Spleen (tissue), 11 donors: ENCODE measurements at regions not wholly inside any gene's neighbourhood (a gene's known extent, or its start where the extent isn't known, plus 50 kb on each side); places are given as distances from the start of the nearest gene placed in this dataset.

Source experiments
- DNase-seq: peaks from one replicate; pipeline ENCODE4 v3.0.0-alpha.2; 2020
- H3K27ac ChIP-seq, 8 donors: fragments of 200-600 bp; sonication (generic) in 7 of 8; 1 replicate in 4 of 8; 2 replicates in 4 of 8; pipeline versions ENCODE4 v1.5.0 to v1.8.0; 2016 to 2021; ENCODE audit warnings: inconsistent platforms in 4 of 8, mild to moderate bottlenecking in 4 of 8, moderate library complexity in 1 of 8
- H3K27me3 ChIP-seq, 7 donors: fragments of 200-600 bp; sonication (generic) in 6 of 7; replicated peaks in 1 of 7; 1 replicate in 4 of 7; 2 replicates in 3 of 7; pipeline versions ENCODE4 v1.5.0 to v1.8.0; 2016 to 2021; ENCODE audit warnings: inconsistent platforms in 3 of 7, mild to moderate bottlenecking in 1 of 7
- H3K36me3 ChIP-seq, 6 donors: fragments of 200-600 bp; sonication (generic) in 5 of 6; 1 replicate in 4 of 6; 2 replicates in 2 of 6; pipeline versions ENCODE4 v1.5.0 to v1.8.0; 2016 to 2021; ENCODE audit warnings: inconsistent platforms in 2 of 6
- H3K4me1 ChIP-seq, 6 donors: fragments of 200-600 bp; sonication (generic) in 5 of 6; 1 replicate in 3 of 6; 2 replicates in 3 of 6; pipeline versions ENCODE4 v1.5.0 to v1.8.0; 2016 to 2021; ENCODE audit warnings: inconsistent platforms in 3 of 6
- H3K4me3 ChIP-seq, 8 donors: fragments of 200-600 bp; sonication (generic) in 7 of 8; 1 replicate in 4 of 8; 2 replicates in 4 of 8; pipeline versions ENCODE4 v1.5.0 to v1.8.0; 2016 to 2021; ENCODE audit warnings: inconsistent platforms in 4 of 8, mild to moderate bottlenecking in 4 of 8, moderate library complexity in 2 of 8
- H3K9me3 ChIP-seq, 8 donors: fragments of 200-600 bp; sonication (generic) in 7 of 8; 1 replicate in 4 of 8; 2 replicates in 4 of 8; pipeline versions ENCODE4 v1.5.0 to v1.8.0; 2016 to 2021; ENCODE audit warnings: inconsistent platforms in 4 of 8
- POLR2A ChIP-seq, 3 donors: fragments of 450-650 bp; IDR thresholded peaks; one replicate each; pipeline ENCODE4 v1.5.1; 2017; ENCODE audit warnings: antibody characterized with exemption in 3 of 3, mild to moderate bottlenecking in 1 of 3
- POLR2AphosphoS5 ChIP-seq, 3 donors: sonication (generic); formaldehyde crosslinking; IDR thresholded peaks; one replicate each; pipeline ENCODE4 v1.5.1; 2017; ENCODE audit warnings: antibody characterized with exemption in 3 of 3
- WGBS, 5 donors: extraction: QIAGEN DNeasy Blood & Tissue Kit in 3 of 5; methylation state at CpG; one replicate each; pipeline versions ENCODE4 v1.1.5 to v1.1.7; 2013 to 2018; 5-methylcytosine and 5-hydroxymethylcytosine counted together
- intact Hi-C: fragments of 100-400 bp; cut with DNase I; formaldehyde crosslinking; loops from one replicate; pipeline ENCODE4 v1.15.0; 2023; ENCODE audit warnings: low total_unique reads
- TF ChIP-seq, protein P1 (sequence below), 11 experiments: fragments of 200-600 bp in 7 of 11; fragments of 450-650 bp in 4 of 11; sonication (generic) in 4 of 11; IDR thresholded peaks in 8 of 11; conservative IDR thresholded peaks in 3 of 11; 1 replicate in 7 of 11; 2 replicates in 4 of 11; pipeline versions ENCODE4 v1.4.0 to v1.8.0; 2016 to 2021; ENCODE audit warnings: antibody characterized with exemption in 11 of 11, inconsistent platforms in 4 of 11, mild to moderate bottlenecking in 1 of 11
- donor health status: healthy with polysubstance abuse.
- donor health status: DM: no; HTN: no; CAD: no; lungs with moderate emphysema.
- donor health status: DM: no; HTN: no; CAD: no.
- donor health status: Bipolar disorder and iron deficiency.
- donor health status: healthy.
- donor health status: DM: no; HTN: no; CAD: no.
- donor health status: DM: yes; HTN: yes; CAD: no.

DNA sequence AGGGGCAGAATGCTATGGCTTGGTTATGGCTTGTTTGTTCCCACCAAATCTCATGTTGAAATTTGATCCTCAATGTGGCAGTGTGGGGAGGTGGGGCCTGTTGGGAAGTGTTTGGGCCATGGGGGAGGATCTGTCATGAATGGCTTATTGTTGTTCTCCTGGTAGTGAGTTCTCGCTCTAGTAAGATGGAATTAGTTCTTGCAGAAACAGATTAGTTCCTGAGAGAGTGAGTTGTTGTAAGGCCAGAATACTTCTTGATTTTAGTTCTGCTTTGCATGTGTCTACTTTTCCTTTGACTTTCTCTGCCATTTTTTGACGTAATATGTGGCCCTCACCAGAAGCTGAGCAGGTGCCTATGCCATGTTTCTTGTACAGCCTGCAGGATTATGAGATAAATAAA is 188.2 kb downstream of the KIF20B start:
- H3K4me1 ChIP-seq = peaks cover 0 to 40% (median 1%) of the 10 kb centered on the region in 6 donors
- H3K36me3 ChIP-seq = no peaks in the 10 kb centered on the region
- intact Hi-C loops = no loop called here
- WGBS, 5 donors = 62 to 71% (median 65%) methylated on average over 2 of the region's 2 CpGs
- no peak overlapping the region for H3K4me3 ChIP-seq
- peak overlapping the region; percentile 38 to 85 (median 72) for H3K27ac ChIP-seq
- DNase-seq = no peak
- no peaks in the 10 kb centered on the region for H3K9me3 ChIP-seq
- no peaks in the 10 kb centered on the region for H3K27me3 ChIP-seq
- TF ChIP-seq, protein P1, sequence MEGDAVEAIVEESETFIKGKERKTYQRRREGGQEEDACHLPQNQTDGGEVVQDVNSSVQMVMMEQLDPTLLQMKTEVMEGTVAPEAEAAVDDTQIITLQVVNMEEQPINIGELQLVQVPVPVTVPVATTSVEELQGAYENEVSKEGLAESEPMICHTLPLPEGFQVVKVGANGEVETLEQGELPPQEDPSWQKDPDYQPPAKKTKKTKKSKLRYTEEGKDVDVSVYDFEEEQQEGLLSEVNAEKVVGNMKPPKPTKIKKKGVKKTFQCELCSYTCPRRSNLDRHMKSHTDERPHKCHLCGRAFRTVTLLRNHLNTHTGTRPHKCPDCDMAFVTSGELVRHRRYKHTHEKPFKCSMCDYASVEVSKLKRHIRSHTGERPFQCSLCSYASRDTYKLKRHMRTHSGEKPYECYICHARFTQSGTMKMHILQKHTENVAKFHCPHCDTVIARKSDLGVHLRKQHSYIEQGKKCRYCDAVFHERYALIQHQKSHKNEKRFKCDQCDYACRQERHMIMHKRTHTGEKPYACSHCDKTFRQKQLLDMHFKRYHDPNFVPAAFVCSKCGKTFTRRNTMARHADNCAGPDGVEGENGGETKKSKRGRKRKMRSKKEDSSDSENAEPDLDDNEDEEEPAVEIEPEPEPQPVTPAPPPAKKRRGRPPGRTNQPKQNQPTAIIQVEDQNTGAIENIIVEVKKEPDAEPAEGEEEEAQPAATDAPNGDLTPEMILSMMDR (IDR thresholded peaks at IDR 0.05 in 8 of 11, conservative IDR thresholded peaks at IDR 0.05 in 3 of 11) = no peak
- TF ChIP-seq POLR2AphosphoS5 (IDR thresholded peaks at IDR 0.05) (no peak), POLR2A (IDR thresholded peaks at IDR 0.05) (no peak)

DNA sequence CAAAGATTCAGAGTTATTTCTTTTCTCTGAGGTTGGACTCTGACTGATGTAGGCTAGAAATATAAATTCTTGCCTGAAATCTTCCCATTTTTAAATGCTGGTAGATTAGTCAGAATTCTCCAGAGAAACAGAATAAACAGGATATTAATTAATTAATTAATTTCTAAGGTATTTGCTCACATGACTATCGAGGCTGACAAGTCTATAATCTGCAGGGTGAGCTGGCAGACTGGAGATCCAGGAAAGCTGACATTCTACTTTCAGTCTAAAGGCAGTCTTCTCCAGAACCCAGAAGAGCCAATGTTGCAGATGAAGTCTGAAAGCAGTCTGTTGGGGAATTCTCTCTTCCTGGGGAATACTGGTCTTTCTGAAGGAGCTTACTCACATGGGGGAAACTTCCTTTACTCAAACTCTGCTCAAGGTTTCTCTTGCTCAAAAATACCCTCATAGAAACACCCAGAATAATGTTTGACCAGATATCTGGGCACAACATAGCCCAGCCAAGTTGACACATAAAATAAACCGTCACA is 189.7 kb downstream of the KIF20B start:
- Histone ChIP-seq H3K9me3 (peaks cover 0 to 3% (median 0%) of the 10 kb centered on the region in 8 donors), H3K27ac (peak overlapping the region in 1 of 8 donors; percentile 33), H3K4me3 (no peak overlapping the region), H3K36me3 (no peaks in the 10 kb centered on the region), H3K4me1 (peaks cover 0 to 40% (median 1%) of the 10 kb centered on the region in 6 donors), H3K27me3 (no peaks in the 10 kb centered on the region)
- TF ChIP-seq POLR2A (IDR thresholded peaks at IDR 0.05) = no peak
- intact Hi-C loops = no loop called here
- DNase-seq = no peak
- 62 to 85% (median 74%) methylated on average over 2 of the region's 2 CpGs for WGBS, 5 donors

DNA sequence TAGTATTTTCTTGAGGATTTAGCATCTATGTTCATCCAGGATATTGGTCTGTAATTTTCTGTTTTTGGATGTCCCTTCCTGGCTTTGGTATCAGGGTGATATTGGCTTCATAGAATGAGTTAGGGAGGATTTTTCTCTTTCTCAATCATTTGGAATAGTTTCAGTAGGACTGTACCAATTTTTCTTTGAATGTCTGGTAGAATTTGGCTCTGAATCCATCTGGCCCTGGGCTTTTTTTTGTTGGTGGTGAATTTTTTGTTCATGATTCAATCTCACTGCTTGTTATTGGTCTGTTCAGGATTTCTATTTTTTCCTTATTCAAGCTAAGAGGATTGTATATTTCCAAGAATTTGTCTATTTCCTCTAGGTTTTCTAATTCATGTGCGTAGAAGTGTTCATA is 192.7 kb downstream of the KIF20B start:
- DNase-seq = no peak
- H3K4me3 ChIP-seq = no peak overlapping the region
- no peak overlapping the region for H3K27ac ChIP-seq
- peaks cover 0 to 20% (median 1%) of the 10 kb centered on the region in 6 donors for H3K4me1 ChIP-seq
- WGBS, 5 donors = 86 to 100% (median 91%) methylated on average over 1 of the region's 1 CpG
- H3K27me3 ChIP-seq = no peaks in the 10 kb centered on the region
- H3K36me3 ChIP-seq = no peaks in the 10 kb centered on the region
- TF ChIP-seq POLR2AphosphoS5 (IDR thresholded peaks at IDR 0.05) = no peak
- peaks cover 0 to 11% (median 0%) of the 10 kb centered on the region in 8 donors for H3K9me3 ChIP-seq
- intact Hi-C loops = no loop called here

DNA sequence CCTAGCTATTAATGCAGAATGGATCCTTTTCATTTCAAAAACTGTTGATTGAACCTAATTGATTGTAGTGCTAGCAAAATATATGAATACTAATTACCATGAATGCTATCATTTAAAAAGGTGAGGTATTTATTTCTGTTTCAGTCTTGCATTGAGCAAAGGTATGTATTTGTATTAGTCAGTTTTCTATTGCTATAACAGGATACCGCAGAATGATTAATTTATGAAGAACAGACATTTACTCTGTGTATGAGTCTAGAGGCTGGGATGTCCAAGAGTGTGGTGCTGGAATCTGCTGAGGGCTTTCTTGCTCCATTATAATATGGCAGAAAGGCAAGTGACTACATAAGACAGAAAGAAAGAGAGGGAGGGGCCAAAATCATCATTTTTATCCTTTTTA is 199.2 kb downstream of the KIF20B start:
- 70 to 90% (median 80%) methylated on average over 1 of the region's 1 CpG for WGBS, 5 donors
- intact Hi-C loops = no loop called here
- H3K27ac ChIP-seq = no peak overlapping the region
- no peak for DNase-seq
- no peaks in the 10 kb centered on the region for H3K4me1 ChIP-seq
- peaks cover 0 to 11% (median 0%) of the 10 kb centered on the region in 8 donors for H3K9me3 ChIP-seq
- H3K36me3 ChIP-seq = no peaks in the 10 kb centered on the region
- no peak overlapping the region for H3K4me3 ChIP-seq
- TF ChIP-seq, protein P1 (IDR thresholded peaks at IDR 0.05 in 8 of 11, conservative IDR thresholded peaks at IDR 0.05 in 3 of 11) = no peak
- no peak for TF ChIP-seq POLR2A (IDR thresholded peaks at IDR 0.05)
- no peak for TF ChIP-seq POLR2AphosphoS5 (IDR thresholded peaks at IDR 0.05)
- H3K27me3 ChIP-seq = no peaks in the 10 kb centered on the region

DNA sequence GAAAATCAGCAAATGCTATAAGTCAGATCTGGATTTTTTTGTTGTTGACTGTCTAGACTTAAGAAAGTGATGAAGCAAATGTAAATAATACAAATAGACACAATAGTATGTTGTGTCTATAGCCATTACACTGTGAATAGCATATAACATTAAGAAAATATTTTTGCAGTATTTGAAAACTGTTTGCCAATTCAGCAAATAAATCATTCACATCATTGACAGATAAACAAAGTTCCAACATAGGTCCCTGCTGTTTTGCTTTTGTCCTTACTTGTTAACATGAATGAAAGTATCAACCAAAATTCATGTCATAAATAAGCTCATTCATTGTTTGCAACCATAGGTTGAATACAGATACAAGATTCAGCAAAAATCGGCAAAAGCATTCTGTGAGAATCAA is 200.5 kb downstream of the KIF20B start:
- Histone ChIP-seq H3K9me3 (peaks cover 0 to 2% (median 0%) of the 10 kb centered on the region in 8 donors), H3K4me3 (no peak overlapping the region), H3K4me1 (no peaks in the 10 kb centered on the region), H3K27me3 (no peaks in the 10 kb centered on the region), H3K36me3 (no peaks in the 10 kb centered on the region), H3K27ac (no peak overlapping the region)
- TF ChIP-seq POLR2AphosphoS5 (IDR thresholded peaks at IDR 0.05) (no peak), POLR2A (IDR thresholded peaks at IDR 0.05) (no peak)
- TF ChIP-seq, protein P1 (IDR thresholded peaks at IDR 0.05 in 8 of 11, conservative IDR thresholded peaks at IDR 0.05 in 3 of 11) = no peak
- no peak for DNase-seq
- 93 to 100% (median 98%) methylated on average over 1 of the region's 1 CpG for WGBS, 5 donors
- intact Hi-C loops = no loop called here
